ENCODE measurements at regions not wholly inside any gene's neighbourhood (a gene's known extent, or its start where the extent isn't known, plus 50 kb on each side); places are given as distances from the start of the nearest gene placed in this dataset.

GRCh38 chr6:113178349-113178748, 678.8 kb upstream of the MARCKS start:
- ChIA-PET POLR2A (interaction anchor here (1.0 kb wide), 1 partner anchor 10 kb away, joined by 3 read pairs; no protein-coding TSS in a partner anchor), CTCF (no interaction called here)
- TF ChIP-seq CTCF (IDR thresholded peaks at IDR 0.05; ENCODE audit: insufficient read depth, low read length, missing control alignments): no peak
- no peak overlapping the region for H3K4me3 ChIP-seq (ENCODE audit: low read depth, low read length)
- no peak for DNase-seq (ENCODE audit: low read depth, low spot score)

- POLR2A ChIA-PET: no interaction called here
- CTCF ChIA-PET: interaction anchor here (0.8 to 1.5 kb wide), 2 partner anchors 13 to 14 kb away, joined by 3 read pairs; no protein-coding TSS in a partner anchor
- no peak for DNase-seq (ENCODE audit: low read depth, low spot score)
- no peak for TF ChIP-seq CTCF (IDR thresholded peaks at IDR 0.05; ENCODE audit: insufficient read depth, low read length, missing control alignments)
- no peak overlapping the region for H3K4me3 ChIP-seq (ENCODE audit: low read depth, low read length)
Measured at GRCh38 chr6:113181164-113181563, 676.0 kb upstream of the MARCKS start.

GRCh38 chr6:113182370-113183141, 674.6 kb upstream of the MARCKS start:
- no peak overlapping the region for H3K4me3 ChIP-seq (ENCODE audit: low read depth, low read length)
- DNase-seq (ENCODE audit: low read depth, low spot score): peak; percentile 53
- CTCF ChIA-PET: interaction anchor here (0.7 to 1.5 kb wide), 6 partner anchors 14 to 727 kb away, joined by 3 to 6 read pairs (median 4); no protein-coding TSS in a partner anchor
- no peak for TF ChIP-seq CTCF (IDR thresholded peaks at IDR 0.05; ENCODE audit: insufficient read depth, low read length, missing control alignments)
- POLR2A ChIA-PET: interaction anchor here (0.8 to 1.3 kb wide), 2 partner anchors 60 to 676 kb away, joined by 3 to 9 read pairs; no protein-coding TSS in a partner anchor

- ChIA-PET CTCF (interaction anchor here (1.5 to 1.7 kb wide), 2 partner anchors 187 to 675 kb away, joined by 3 to 6 read pairs; no protein-coding TSS in a partner anchor), POLR2A (interaction anchor here (1.0 to 1.5 kb wide), 4 partner anchors 62 to 674 kb away, joined by 3 to 7 read pairs (median 4); no protein-coding TSS in a partner anchor)
- peak; percentile 94 for DNase-seq (ENCODE audit: low read depth, low spot score)
- peak; percentile 52 for TF ChIP-seq CTCF (IDR thresholded peaks at IDR 0.05; ENCODE audit: insufficient read depth, low read length, missing control alignments)
- no peak overlapping the region for H3K4me3 ChIP-seq (ENCODE audit: low read depth, low read length)
Measured at GRCh38 chr6:113184291-113184690, 672.9 kb upstream of the MARCKS start.

GRCh38 chr6:113184736-113185135, 672.4 kb upstream of the MARCKS start:
- H3K4me3 ChIP-seq (ENCODE audit: low read depth, low read length): no peak overlapping the region
- TF ChIP-seq CTCF (IDR thresholded peaks at IDR 0.05; ENCODE audit: insufficient read depth, low read length, missing control alignments): no peak
- POLR2A ChIA-PET: interaction anchor here (1.2 to 1.5 kb wide), 3 partner anchors 62 to 674 kb away, joined by 4 to 7 read pairs (median 4); no protein-coding TSS in a partner anchor
- CTCF ChIA-PET: interaction anchor here (0.7 to 1.8 kb wide), 4 partner anchors 19 to 724 kb away, joined by 3 to 6 read pairs (median 4); no protein-coding TSS in a partner anchor
- DNase-seq (ENCODE audit: low read depth, low spot score): no peak

GRCh38 chr6:113185299-113185698, 671.8 kb upstream of the MARCKS start:
- POLR2A ChIA-PET: interaction anchor here (1.2 to 1.3 kb wide), 2 partner anchors 191 to 673 kb away, joined by 4 to 7 read pairs; no protein-coding TSS in a partner anchor
- TF ChIP-seq CTCF (IDR thresholded peaks at IDR 0.05; ENCODE audit: insufficient read depth, low read length, missing control alignments): no peak
- DNase-seq (ENCODE audit: low read depth, low spot score): no peak
- no peak overlapping the region for H3K4me3 ChIP-seq (ENCODE audit: low read depth, low read length)
- CTCF ChIA-PET: interaction anchor here (0.6 to 1.8 kb wide), 6 partner anchors 18 to 724 kb away, joined by 3 to 6 read pairs (median 4); no protein-coding TSS in a partner anchor
